H1 (cell line): ENCODE measurements at regions not wholly inside any gene's neighbourhood (a gene's known extent, or its start where the extent isn't known, plus 50 kb on each side); places are given as distances from the start of the nearest gene placed in this dataset.

Source experiments
- CTCF ChIA-PET: fragments of 300-600 bp; sonication (Branson Sonifier 250); formaldehyde crosslinking; loops from one replicate; lab custom pipeline; 2021; ENCODE audit not compliant: partially characterized antibody; lab: Charles Lee
- POLR2A ChIA-PET: fragments of 300-600 bp; sonication (Branson Sonifier 250); formaldehyde crosslinking; loops from one replicate; lab custom pipeline; 2021; ENCODE audit warnings: inconsistent platforms; ENCODE audit not compliant: partially characterized antibody; lab: Charles Lee
- DNase-seq, 2 experiments: peaks; one replicate each; pipeline versions ENCODE4 v3.0.0 to v3.0.0-alpha.2; 2010 to 2022; ENCODE audit warnings: low spot score in 2 of 2, low read depth in 1 of 2, mixed read lengths in 1 of 2
- FAIRE-seq: peaks from 2 replicates; lab custom pipeline; 2011; peaks lifted over from hg19 to GRCh38; lab: Jason Lieb, UNC
- H2AFZ ChIP-seq: 2 replicates; pipeline ENCODE4 v1.8.1; 2012; ENCODE audit warnings: low read length, inconsistent platforms
- H2AK5ac ChIP-seq: 2 replicates; pipeline ENCODE4 v1.6.1; 2013; ENCODE audit warnings: low read depth, low read length
- H2BK120ac ChIP-seq: replicated peaks from 2 replicates; pipeline ENCODE3; 2013; ENCODE audit warnings: low read depth, low read length, inconsistent platforms
- H2BK12ac ChIP-seq: 2 replicates; pipeline ENCODE4 v1.6.1; 2013; ENCODE audit warnings: low read depth, low read length
- H2BK15ac ChIP-seq: 2 replicates; pipeline ENCODE4 v1.6.1; 2013; ENCODE audit warnings: low read length
- H2BK20ac ChIP-seq: 2 replicates; pipeline ENCODE4 v1.6.1; 2013; ENCODE audit warnings: low read length
- H2BK5ac ChIP-seq: 2 replicates; pipeline ENCODE4 v1.6.1; 2013; ENCODE audit warnings: low read depth, low read length
- H3K14ac ChIP-seq: 2 replicates; pipeline ENCODE4 v1.6.1; 2013; ENCODE audit warnings: inconsistent platforms; ENCODE audit not compliant: insufficient read length
- H3K18ac ChIP-seq: 2 replicates; pipeline ENCODE4 v1.6.1; 2013; ENCODE audit warnings: low read length; ENCODE audit errors: extremely low read depth
- H3K23ac ChIP-seq: 2 replicates; pipeline ENCODE4 v1.6.1; 2013; ENCODE audit warnings: inconsistent platforms; ENCODE audit not compliant: insufficient read length
- H3K23me2 ChIP-seq: 2 replicates; pipeline ENCODE4 v1.6.1; 2013; ENCODE audit warnings: low read depth, low read length
- H3K27ac ChIP-seq: 2 replicates; pipeline ENCODE4 v1.6.1; 2011; ENCODE audit warnings: low read depth, low read length, inconsistent platforms
- H3K27me3 ChIP-seq, 4 experiments: replicated peaks in 1 of 4; 1 replicate in 1 of 4; 2 replicates in 3 of 4; pipeline versions ENCODE4 v1.6.1 to v1.8.1; 2011 to 2013; ENCODE audit warnings: low read length in 3 of 4, mild to moderate bottlenecking in 3 of 4, inconsistent platforms in 2 of 4, mixed read lengths in 2 of 4, moderate library complexity in 1 of 4; ENCODE audit not compliant: control insufficient read depth in 3 of 4, insufficient read depth in 3 of 4; ENCODE audit errors: extremely low read depth in 1 of 4
- H3K36me3 ChIP-seq, 4 experiments: 2 replicates each; pipeline versions ENCODE4 v1.6.1 to v1.8.1; 2011 to 2013; ENCODE audit warnings: mild to moderate bottlenecking in 4 of 4, low read length in 3 of 4, moderate library complexity in 2 of 4, control low read depth in 1 of 4, inconsistent platforms in 1 of 4; ENCODE audit not compliant: insufficient read depth in 4 of 4, control insufficient read depth in 2 of 4
- H3K4ac ChIP-seq: replicated peaks from 2 replicates; pipeline ENCODE3; 2013; ENCODE audit warnings: low read length, low read depth, mixed read lengths, inconsistent platforms; ENCODE audit not compliant: insufficient read length
- H3K4me1 ChIP-seq, 4 experiments: replicated peaks in 1 of 4; 1 replicate in 1 of 4; 2 replicates in 3 of 4; pipeline versions ENCODE4 v1.6.1 to v1.8.1; 2011 to 2013; ENCODE audit warnings: low read length in 3 of 4, inconsistent platforms in 2 of 4, mixed read lengths in 1 of 4; ENCODE audit not compliant: insufficient read depth in 4 of 4, control insufficient read depth in 3 of 4
- H3K4me2 ChIP-seq, 2 experiments: 2 replicates each; pipeline versions ENCODE4 v1.6.1 to v1.8.1; 2011 to 2013; ENCODE audit warnings: low read depth in 2 of 2, low read length in 2 of 2, control low read depth in 1 of 2, inconsistent platforms in 1 of 2, mild to moderate bottlenecking in 1 of 2; ENCODE audit not compliant: insufficient read depth in 1 of 2
- H3K4me3 ChIP-seq, 4 experiments: fragments of 200-600, 300-600 bp in 1 of 4; sonication (generic), shearing (Covaris generic), sonication (Bioruptor Twin) in 1 of 4; 2 replicates each; pipeline versions ENCODE4 v1.5.1 to v1.8.1; 2011 to 2016; ENCODE audit warnings: low read length in 4 of 4, low read depth in 3 of 4, control low read depth in 2 of 4, inconsistent platforms in 2 of 4, mild to moderate bottlenecking in 2 of 4, mixed read lengths in 1 of 4, moderate library complexity in 1 of 4; ENCODE audit not compliant: insufficient read depth in 2 of 4; ENCODE audit errors: extremely low read depth in 1 of 4
- H3K56ac ChIP-seq: replicated peaks from 2 replicates; pipeline ENCODE3; 2013; ENCODE audit warnings: low read depth, mild to moderate bottlenecking, mixed read lengths, low read length, inconsistent platforms; ENCODE audit not compliant: insufficient read length
- H3K79me1 ChIP-seq: 2 replicates; pipeline ENCODE4 v1.6.1; 2013; ENCODE audit warnings: low read depth, low read length, control low read depth
- H3K79me2 ChIP-seq, 2 experiments: 2 replicates each; pipeline versions ENCODE4 v1.6.1 to v1.8.1; 2012 to 2013; ENCODE audit warnings: low read length in 2 of 2, mild to moderate bottlenecking in 2 of 2, inconsistent platforms in 1 of 2; ENCODE audit not compliant: insufficient read depth in 2 of 2, control insufficient read depth in 1 of 2
- H3K9ac ChIP-seq, 4 experiments: replicated peaks in 1 of 4; 1 replicate in 1 of 4; 2 replicates in 3 of 4; pipeline versions ENCODE4 v1.6.1 to v1.8.1; 2011 to 2013; ENCODE audit warnings: low read depth in 3 of 4, low read length in 3 of 4, control low read depth in 2 of 4, mild to moderate bottlenecking in 2 of 4, moderate library complexity in 2 of 4, inconsistent platforms in 1 of 4; ENCODE audit errors: extremely low read depth in 1 of 4
- H3K9me3 ChIP-seq, 2 experiments: 2 replicates each; pipeline versions ENCODE4 v1.6.1 to v1.8.1; 2012 to 2013; ENCODE audit warnings: mild to moderate bottlenecking in 2 of 2, moderate library complexity in 2 of 2, control low read depth in 1 of 2, inconsistent platforms in 1 of 2, low read depth in 1 of 2, low read length in 1 of 2, mixed read lengths in 1 of 2; ENCODE audit not compliant: insufficient read depth in 2 of 2
- H4K20me1 ChIP-seq, 2 experiments: replicated peaks in 1 of 2; 2 replicates each; pipeline versions ENCODE3 to v1.8.1; 2011 to 2013; ENCODE audit warnings: inconsistent platforms in 2 of 2, low read length in 2 of 2, mild to moderate bottlenecking in 1 of 2; ENCODE audit not compliant: insufficient read depth in 2 of 2, control insufficient read depth in 1 of 2
- H4K5ac ChIP-seq: 2 replicates; pipeline ENCODE4 v1.6.1; 2013; ENCODE audit warnings: low read length, low read depth, mixed read lengths, inconsistent platforms; ENCODE audit not compliant: insufficient read length
- H4K8ac ChIP-seq: 2 replicates; pipeline ENCODE4 v1.8.0; 2013; ENCODE audit warnings: mild to moderate bottlenecking, moderate library complexity, low read length, inconsistent platforms; ENCODE audit not compliant: insufficient read depth; ENCODE audit errors: extremely low read depth
- H4K91ac ChIP-seq: replicated peaks from 2 replicates; pipeline ENCODE3; 2013; ENCODE audit warnings: low read length, mixed read lengths, inconsistent platforms; ENCODE audit not compliant: insufficient read length
- HDAC2 ChIP-seq, 2 experiments: fragments of 300-600 bp in 1 of 2; sonication (generic) in 1 of 2; IDR thresholded peaks; 2 replicates each; pipeline ENCODE4 v1.6.1; 2011 to 2012; ENCODE audit warnings: low read depth in 2 of 2, low read length in 2 of 2, mild to moderate bottlenecking in 2 of 2, moderate library complexity in 2 of 2, borderline replicate concordance in 1 of 2, inconsistent platforms in 1 of 2
- JUND ChIP-seq: IDR thresholded peaks from 2 replicates; pipeline ENCODE4 v1.6.1; 2011; ENCODE audit warnings: mild to moderate bottlenecking, improper control_type of control experiment, low read length
- POU5F1 ChIP-seq: IDR thresholded peaks from 2 replicates; pipeline ENCODE4 v1.6.1; 2011; ENCODE audit warnings: low read depth, mild to moderate bottlenecking, low read length, moderate library complexity
- RFX5 ChIP-seq: IDR thresholded peaks from 2 replicates; pipeline ENCODE4 v1.6.1; 2011; ENCODE audit warnings: low read depth, low read length, improper control_type of control experiment, borderline replicate concordance
- SIN3A ChIP-seq, 2 experiments: IDR thresholded peaks in 1 of 2; conservative IDR thresholded peaks in 1 of 2; 2 replicates each; pipeline ENCODE4 v1.6.1; 2011 to 2012; ENCODE audit warnings: low read length in 2 of 2, improper control_type of control experiment in 1 of 2, low read depth in 1 of 2, mild to moderate bottlenecking in 1 of 2
- SIX5 ChIP-seq: IDR thresholded peaks from 2 replicates; pipeline ENCODE4 v1.6.1; 2011; ENCODE audit warnings: mild to moderate bottlenecking, low read depth, low read length
- SP2 ChIP-seq: IDR thresholded peaks from 2 replicates; pipeline ENCODE4 v1.6.1; 2012; ENCODE audit warnings: mild to moderate bottlenecking, low read length, inconsistent platforms
- WGBS, 2 experiments: shearing (Covaris generic) in 1 of 2; methylation state at CpG; one replicate each; pipeline versions ENCODE4 v1.1.6 to v1.1.7; 2013 to 2015; ENCODE audit warnings: low lambda C conversion rate in 2 of 2, mixed read lengths in 2 of 2, inconsistent platforms in 1 of 2, low coverage in 1 of 2, missing lambda C conversion rate in 1 of 2; ENCODE audit not compliant: insufficient replicate concordance in 2 of 2, insufficient coverage in 1 of 2, insufficient read length in 1 of 2; ENCODE audit errors: extremely low coverage in 1 of 2, missing lambda C conversion rate in 1 of 2; 5-methylcytosine and 5-hydroxymethylcytosine counted together
- TF ChIP-seq, protein P1 (sequence below): IDR thresholded peaks from 2 replicates; pipeline ENCODE4 v1.6.1; 2011; ENCODE audit warnings: low read depth, mild to moderate bottlenecking, low read length; ENCODE audit not compliant: insufficient read depth
- TF ChIP-seq, protein P2 (sequence below): IDR thresholded peaks from 2 replicates; pipeline ENCODE4 v1.6.1; 2011; ENCODE audit warnings: low read length, improper control_type of control experiment

- POLR2A ChIA-PET: interaction anchor here (0.6 to 1.3 kb wide), 4 partner anchors 9 to 69 kb away, joined by 3 to 4 read pairs (median 3); no protein-coding TSS in a partner anchor
- no peak overlapping the region for H3K27ac ChIP-seq
Observed at GRCh38 chr2:7884338-7884737, 797.5 kb upstream of the ID2 start.

More at GRCh38 chr2:7884338-7884737, 797.5 kb upstream of the ID2 start:
- no peak overlapping the region for H2BK15ac ChIP-seq
- peaks cover 18% of the 10 kb centered on the region for H3K79me1 ChIP-seq
- peaks cover 3 to 26% (median 15%) of the 10 kb centered on the region in 4 experiments for H3K4me1 ChIP-seq
- H3K23me2 ChIP-seq: peaks cover 6% of the 10 kb centered on the region
- no peak overlapping the region for H2BK12ac ChIP-seq
- WGBS, 2 experiments: 98% methylated on average over 3 of the region's 4 CpGs; no CpG with 5 or more reads in 1 of the 2 experiments
- no peak overlapping the region for H4K5ac ChIP-seq
- CTCF ChIA-PET: interaction anchor here (0.7 kb wide), 1 partner anchor 22 kb away, joined by 3 read pairs; no protein-coding TSS in a partner anchor
- no peak overlapping the region for H3K56ac ChIP-seq
- no peak overlapping the region for H2AK5ac ChIP-seq
- H3K4me2 ChIP-seq: no peak overlapping the region
- no peak overlapping the region for H3K23ac ChIP-seq
- H4K8ac ChIP-seq: no peak overlapping the region
- TF ChIP-seq, protein P1, sequence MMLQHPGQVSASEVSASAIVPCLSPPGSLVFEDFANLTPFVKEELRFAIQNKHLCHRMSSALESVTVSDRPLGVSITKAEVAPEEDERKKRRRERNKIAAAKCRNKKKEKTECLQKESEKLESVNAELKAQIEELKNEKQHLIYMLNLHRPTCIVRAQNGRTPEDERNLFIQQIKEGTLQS: no peak
- TF ChIP-seq SP2 (no peak), JUND (no peak), HDAC2 (IDR thresholded peaks at IDR 0.05; ENCODE audit: borderline replicate concordance in 1 of 2, low read depth in 2 of 2, low read length in 2 of 2) (no peak), SIN3A (conservative IDR thresholded peaks at IDR 0.05 in 1 of 2, IDR thresholded peaks at IDR 0.05 in 1 of 2; ENCODE audit: low read depth in 1 of 2, low read length in 2 of 2) (no peak), POU5F1 (no peak), SIX5 (no peak), RFX5 (no peak)
- TF ChIP-seq, protein P2, sequence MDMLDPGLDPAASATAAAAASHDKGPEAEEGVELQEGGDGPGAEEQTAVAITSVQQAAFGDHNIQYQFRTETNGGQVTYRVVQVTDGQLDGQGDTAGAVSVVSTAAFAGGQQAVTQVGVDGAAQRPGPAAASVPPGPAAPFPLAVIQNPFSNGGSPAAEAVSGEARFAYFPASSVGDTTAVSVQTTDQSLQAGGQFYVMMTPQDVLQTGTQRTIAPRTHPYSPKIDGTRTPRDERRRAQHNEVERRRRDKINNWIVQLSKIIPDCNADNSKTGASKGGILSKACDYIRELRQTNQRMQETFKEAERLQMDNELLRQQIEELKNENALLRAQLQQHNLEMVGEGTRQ: no peak
- H2BK5ac ChIP-seq: no peak overlapping the region
- H2BK120ac ChIP-seq: no peak overlapping the region
- H4K91ac ChIP-seq: no peak overlapping the region
- no peaks in the 10 kb centered on the region for H4K20me1 ChIP-seq
- no peak overlapping the region for H2BK20ac ChIP-seq
- no peak overlapping the region for H2AFZ ChIP-seq
- DNase-seq: no peak
- no peak overlapping the region for H3K18ac ChIP-seq
- no peak overlapping the region for H3K9ac ChIP-seq
- no peak overlapping the region for H3K4ac ChIP-seq
- H3K9me3 ChIP-seq: no peaks in the 10 kb centered on the region
- peaks cover 41 to 100% of the 10 kb centered on the region in 2 experiments for H3K79me2 ChIP-seq
- H3K14ac ChIP-seq: no peak overlapping the region
- no peak overlapping the region for H3K4me3 ChIP-seq
- no peak for FAIRE-seq
- H3K27me3 ChIP-seq: no peaks in the 10 kb centered on the region
- H3K36me3 ChIP-seq: peaks cover 0 to 86% (median 29%) of the 10 kb centered on the region in 4 experiments; a peak in 6 of 8 replicates
